ENCODE measurements at regions not wholly inside any gene's neighbourhood (a gene's known extent, or its start where the extent isn't known, plus 50 kb on each side); places are given as distances from the start of the nearest gene placed in this dataset.

- H3K4me3 ChIP-seq (ENCODE audit: low read depth, low read length), result no peak overlapping the region
These were observed 333.5 kb downstream of the NPIPA8 start for GRCh38 chr16:18003033-18003432.

DNA sequence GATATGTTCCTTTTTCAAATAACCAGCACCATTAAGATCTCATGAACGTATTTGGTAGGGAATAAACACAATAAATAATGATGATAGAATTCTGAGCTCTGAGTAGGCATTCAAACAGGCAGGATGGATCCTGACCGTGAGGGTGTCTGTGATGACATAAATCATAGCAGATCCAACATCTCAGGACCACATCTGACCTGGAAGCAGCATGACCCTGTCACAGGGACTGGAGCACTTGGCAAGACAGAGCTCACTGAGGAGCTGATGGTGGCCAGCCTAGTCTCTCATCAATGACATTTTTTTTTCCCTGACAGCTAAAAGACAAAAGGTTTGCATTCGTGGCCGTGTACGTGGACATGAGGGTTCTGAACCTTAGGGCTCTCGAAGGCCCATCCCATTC, 337.5 kb downstream of the NPIPA8 start:
- TF ChIP-seq, protein P1, sequence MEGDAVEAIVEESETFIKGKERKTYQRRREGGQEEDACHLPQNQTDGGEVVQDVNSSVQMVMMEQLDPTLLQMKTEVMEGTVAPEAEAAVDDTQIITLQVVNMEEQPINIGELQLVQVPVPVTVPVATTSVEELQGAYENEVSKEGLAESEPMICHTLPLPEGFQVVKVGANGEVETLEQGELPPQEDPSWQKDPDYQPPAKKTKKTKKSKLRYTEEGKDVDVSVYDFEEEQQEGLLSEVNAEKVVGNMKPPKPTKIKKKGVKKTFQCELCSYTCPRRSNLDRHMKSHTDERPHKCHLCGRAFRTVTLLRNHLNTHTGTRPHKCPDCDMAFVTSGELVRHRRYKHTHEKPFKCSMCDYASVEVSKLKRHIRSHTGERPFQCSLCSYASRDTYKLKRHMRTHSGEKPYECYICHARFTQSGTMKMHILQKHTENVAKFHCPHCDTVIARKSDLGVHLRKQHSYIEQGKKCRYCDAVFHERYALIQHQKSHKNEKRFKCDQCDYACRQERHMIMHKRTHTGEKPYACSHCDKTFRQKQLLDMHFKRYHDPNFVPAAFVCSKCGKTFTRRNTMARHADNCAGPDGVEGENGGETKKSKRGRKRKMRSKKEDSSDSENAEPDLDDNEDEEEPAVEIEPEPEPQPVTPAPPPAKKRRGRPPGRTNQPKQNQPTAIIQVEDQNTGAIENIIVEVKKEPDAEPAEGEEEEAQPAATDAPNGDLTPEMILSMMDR (IDR thresholded peaks at IDR 0.05; ENCODE audit: low read depth, low read length), result no peak
- no peak overlapping the region for H3K4me3 ChIP-seq (ENCODE audit: low read depth, low read length)

More at GRCh38 chr16:18003033-18003432, 333.5 kb downstream of the NPIPA8 start:
- TF ChIP-seq, protein P1 (IDR thresholded peaks at IDR 0.05; ENCODE audit: low read depth, low read length), result no peak

GRCh38 chr16:17998550-17998949, 338.0 kb downstream of the NPIPA8 start:
- no peak overlapping the region for H3K4me3 ChIP-seq (ENCODE audit: low read depth, low read length)
- TF ChIP-seq, protein P1 (IDR thresholded peaks at IDR 0.05; ENCODE audit: low read depth, low read length), result no peak

- TF ChIP-seq, protein P1 (IDR thresholded peaks at IDR 0.05; ENCODE audit: low read depth, low read length), result no peak
- H3K4me3 ChIP-seq (ENCODE audit: low read depth, low read length), result no peak overlapping the region
These were observed 342.5 kb downstream of the NPIPA8 start for GRCh38 chr16:17994027-17994426.

- TF ChIP-seq, protein P1 (IDR thresholded peaks at IDR 0.05; ENCODE audit: low read depth, low read length), result no peak
These were observed 344.1 kb downstream of the NPIPA8 start for GRCh38 chr16:17992416-17992815.

GRCh38 chr16:17989255-17989654, 347.3 kb downstream of the NPIPA8 start:
- TF ChIP-seq, protein P1 (IDR thresholded peaks at IDR 0.05; ENCODE audit: low read depth, low read length), result no peak
- H3K4me3 ChIP-seq (ENCODE audit: low read depth, low read length), result no peak overlapping the region

More at GRCh38 chr16:17992416-17992815, 344.1 kb downstream of the NPIPA8 start:
- no peak overlapping the region for H3K4me3 ChIP-seq (ENCODE audit: low read depth, low read length)

GRCh38 chr16:17988839-17989238, 347.7 kb downstream of the NPIPA8 start:
- TF ChIP-seq, protein P1 (IDR thresholded peaks at IDR 0.05; ENCODE audit: low read depth, low read length), result no peak
- H3K4me3 ChIP-seq (ENCODE audit: low read depth, low read length), result no peak overlapping the region

Data from WI38 (cell line).